GM19023 (cell line): ENCODE measurements at regions not wholly inside any gene's neighbourhood (a gene's known extent, or its start where the extent isn't known, plus 50 kb on each side); places are given as distances from the start of the nearest gene placed in this dataset.

Experiments
- ATAC-seq: cut with Tn5 transposase; IDR thresholded peaks from one replicate; pipeline ENCODE4 v1.9.1; 2021; ENCODE audit warnings: mild to moderate bottlenecking, moderate library complexity; ENCODE audit not compliant: unreplicated experiment

DNA sequence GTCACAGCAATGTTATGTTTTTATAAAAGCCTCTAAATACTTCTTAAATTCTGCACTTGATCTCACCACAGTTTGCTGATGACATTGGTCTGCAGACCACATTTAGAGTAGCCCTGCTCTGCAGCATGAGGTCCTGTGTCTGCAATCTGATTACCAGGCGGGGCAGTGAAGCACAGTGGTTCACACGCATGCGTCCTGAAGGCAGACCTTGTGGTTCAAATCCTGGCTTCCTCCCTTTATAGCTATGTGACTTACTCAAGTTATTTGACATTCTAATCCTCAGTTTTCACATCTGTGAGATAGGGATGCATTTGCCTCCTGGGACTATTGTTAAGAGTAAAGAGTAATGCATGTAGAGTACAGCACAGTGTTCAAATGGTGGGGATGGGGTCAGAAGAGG, 50.3 kb downstream of the BMAL2 start:
- ATAC-seq = no peak

DNA sequence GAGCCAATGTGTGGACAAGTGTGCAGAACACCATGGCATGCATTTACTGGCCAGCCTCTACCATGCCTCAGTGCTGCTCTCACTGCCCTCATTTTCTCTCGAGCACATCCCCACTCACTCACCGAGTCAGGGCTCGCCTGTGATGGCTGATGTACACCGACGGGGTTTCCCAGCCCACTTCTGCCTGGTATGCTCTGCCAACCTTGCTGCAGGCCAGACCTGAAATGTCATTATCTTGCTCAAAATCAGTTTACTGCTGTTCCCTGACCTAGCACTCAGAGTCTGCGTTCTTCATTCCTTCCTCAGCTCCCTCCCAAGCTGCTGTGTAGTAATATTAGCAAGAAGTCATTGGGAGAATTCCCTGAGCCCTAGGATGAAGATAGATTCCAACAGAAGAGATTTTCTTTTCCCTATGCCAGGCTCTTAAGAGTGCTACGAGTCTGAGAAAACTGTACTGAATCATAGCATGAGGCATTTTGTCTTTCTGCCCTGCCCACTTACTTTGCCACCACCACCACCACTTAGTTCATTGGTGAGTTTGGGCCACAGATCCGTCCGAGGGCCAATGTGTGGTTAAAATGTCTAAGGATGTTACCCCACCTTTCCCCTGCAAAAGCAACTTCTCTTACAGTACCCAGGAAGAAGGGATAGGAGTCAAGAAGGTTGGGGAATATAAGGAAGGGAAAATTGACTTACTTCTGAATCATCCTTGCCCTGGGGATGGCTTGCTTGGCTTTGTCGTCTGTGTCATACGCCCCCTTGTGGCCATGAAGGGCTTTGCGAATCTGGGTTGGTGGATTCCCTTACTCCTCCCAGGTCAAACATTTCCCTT, 51.0 kb downstream of the BMAL2 start:
- ATAC-seq = peak; percentile 70

DNA sequence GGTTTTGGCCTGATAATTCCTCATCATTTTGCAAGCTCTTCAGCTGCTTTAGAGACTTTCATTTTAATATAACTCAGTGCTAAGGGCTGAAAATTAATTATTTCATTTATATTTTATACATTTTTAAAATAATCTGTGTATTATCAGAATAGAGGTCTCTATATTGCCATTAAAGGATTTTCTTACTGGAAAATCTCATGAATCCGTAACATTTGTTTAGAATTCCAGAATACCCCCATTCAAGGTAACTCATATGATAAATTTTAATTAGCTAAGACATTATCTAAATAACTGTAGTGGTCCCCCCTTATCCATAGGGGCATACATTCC, 51.6 kb downstream of the BMAL2 start:
- ATAC-seq = no peak

DNA sequence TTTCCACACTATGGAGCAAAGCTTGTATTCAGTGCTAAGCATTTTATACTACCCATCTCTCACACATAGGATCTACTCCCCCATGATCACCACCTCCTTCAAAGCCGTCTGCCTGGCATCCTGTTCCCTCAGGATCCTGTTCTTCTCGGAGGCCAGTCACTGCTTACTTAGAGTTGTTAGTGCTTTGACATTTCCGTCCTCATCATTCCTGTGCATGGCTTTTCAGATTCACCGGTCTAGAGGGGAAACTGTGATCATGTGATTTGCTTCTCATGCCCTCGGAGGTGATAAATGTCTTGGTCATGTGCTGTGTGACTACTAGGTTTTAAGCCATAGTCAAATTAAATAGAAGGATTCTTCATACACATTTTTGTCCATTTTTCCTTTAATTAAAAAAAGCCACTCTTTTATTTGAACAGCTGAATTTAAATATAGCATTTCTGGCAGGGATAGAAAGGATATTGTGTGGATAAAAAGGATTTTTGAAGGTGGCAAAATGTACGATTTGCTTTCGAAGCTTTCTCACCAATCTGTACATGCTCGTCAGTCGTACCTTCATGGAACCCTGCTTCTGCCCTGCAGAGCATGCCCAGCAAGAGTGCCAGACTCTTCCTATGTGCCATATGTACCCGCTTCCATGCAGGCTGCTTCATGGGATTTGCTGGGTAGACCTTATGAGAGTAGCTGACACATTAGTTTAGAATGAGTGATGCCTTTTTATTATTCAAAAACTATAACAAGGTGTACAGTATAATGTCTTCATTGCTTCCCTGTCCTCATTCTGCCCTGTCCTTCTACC, 53.3 kb downstream of the BMAL2 start:
- ATAC-seq = no peak

DNA sequence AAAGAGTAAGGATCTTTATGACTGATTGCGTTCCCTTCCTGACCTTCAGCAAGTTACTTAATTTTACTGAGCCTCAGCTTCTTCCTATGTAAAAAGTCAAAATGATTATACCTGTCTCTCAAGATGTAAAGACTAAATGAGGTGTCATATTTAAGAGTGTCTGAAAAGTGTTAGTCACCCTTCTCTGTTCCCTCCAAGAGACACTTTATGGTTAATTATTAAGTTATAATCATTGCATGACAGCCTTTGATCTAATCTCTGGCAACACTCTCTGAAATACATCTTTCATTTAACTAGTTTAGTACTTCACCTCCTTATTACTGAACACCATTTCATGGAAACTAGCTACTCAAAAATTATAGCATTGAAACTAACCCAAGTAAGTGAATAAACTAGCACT, 54.8 kb downstream of the BMAL2 start:
- no peak for ATAC-seq

DNA sequence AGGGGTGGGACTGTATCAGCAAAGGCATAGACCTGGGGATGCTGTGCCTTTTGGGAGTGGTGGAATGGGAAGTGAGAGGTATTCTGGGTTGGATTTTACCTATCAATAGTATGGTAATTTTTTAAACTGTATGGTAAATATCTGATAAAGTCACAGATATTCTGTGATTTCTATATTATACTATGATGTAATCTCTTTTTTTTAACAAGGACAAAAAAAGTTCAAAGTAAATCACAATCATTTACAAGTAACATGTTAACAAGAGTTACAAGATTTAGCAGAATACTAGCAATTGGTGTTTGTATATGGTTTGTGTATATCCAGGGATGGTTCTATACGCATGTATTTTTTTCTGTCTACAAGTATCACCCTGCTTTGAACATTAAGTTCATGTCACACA, 56.0 kb downstream of the BMAL2 start:
- ATAC-seq = no peak

DNA sequence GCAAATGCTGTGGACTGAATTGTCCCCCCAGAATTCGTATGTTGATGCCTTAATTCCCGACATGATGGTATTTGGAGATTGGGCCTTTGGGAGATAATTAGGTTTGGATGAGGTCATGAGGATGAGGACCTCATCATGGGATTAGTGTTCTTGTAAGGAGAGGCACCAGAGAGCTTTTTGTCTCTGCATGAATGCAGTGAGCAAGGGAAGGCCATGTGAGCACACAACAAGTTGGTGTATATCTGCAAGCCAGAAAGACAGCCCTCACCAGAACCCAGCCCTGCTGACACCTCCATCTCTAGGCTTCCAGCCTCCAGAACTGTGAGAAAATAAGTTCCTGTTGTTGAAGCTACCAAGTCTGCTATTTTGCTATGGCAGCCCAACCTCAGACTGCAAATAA, 51.9 kb upstream of the SMCO2 start:
- no peak for ATAC-seq

DNA sequence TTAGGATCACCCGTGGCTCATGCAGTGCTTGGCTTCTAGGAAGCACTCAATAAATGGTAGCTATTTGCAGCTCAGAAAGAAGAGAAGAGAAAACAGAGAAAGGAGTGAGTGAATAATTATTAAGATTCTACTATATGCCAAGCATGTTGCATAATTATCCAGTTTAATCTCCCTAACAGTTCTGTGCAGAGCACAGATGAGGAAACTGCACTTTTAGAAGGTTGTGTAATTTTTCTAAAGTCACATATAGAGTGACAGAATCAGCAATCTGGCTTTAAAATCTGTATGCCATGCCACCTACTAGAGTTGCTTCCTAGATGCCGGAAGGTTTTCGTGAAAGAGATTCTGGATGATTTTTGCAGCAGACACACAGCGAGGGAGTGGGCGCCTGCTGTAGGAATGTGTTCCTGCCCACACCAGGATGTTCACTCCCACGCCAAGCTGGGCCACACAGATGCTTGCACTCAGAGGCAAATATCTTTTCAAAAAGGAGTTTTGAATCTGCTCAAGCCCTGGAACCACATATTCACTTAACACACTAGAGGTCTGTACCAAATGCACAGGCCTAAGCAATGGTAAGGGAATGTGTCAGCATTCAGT, 50.2 kb upstream of the SMCO2 start:
- no peak for ATAC-seq
